NT2/D1 (cell line): ENCODE measurements at regions not wholly inside any gene's neighbourhood (a gene's known extent, or its start where the extent isn't known, plus 50 kb on each side); places are given as distances from the start of the nearest gene placed in this dataset.

Experiments
- YY1 ChIP-seq: IDR thresholded peaks from 2 replicates; pipeline ENCODE4 v1.6.1; 2011; ENCODE audit not compliant: insufficient read length, insufficient read depth
- ZNF274 ChIP-seq: IDR thresholded peaks from 2 replicates; pipeline ENCODE4 v1.6.1; 2011; ENCODE audit warnings: mild to moderate bottlenecking, low read depth, low read length

DNA sequence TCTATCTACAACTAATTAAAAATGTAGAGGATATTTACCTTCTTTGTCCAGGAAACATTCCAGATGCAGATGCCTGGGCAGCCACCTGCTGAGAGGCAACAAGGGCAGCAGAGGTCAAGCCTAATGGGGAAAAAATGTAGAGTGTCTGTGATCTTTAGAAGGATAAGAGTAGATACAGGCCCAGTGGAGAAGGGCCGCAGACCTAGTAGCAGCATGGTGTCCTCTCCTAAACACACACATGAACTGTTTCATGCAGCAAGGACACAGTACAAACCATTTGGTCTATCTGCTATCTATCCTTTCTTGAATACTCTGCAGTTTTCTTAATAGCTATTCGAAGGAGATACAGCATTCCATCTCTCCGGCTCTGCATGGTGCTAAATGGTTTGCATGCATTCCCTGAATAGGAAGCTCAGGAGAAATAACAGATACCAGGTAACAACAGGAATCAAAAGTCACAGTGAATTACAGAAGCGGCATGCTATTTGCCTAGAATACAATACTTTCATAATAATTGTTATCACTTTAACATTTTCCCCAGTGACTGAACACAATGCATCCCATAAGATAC lies 107.3 kb downstream of the ZNF608 start:
- no peak for TF ChIP-seq YY1
- TF ChIP-seq ZNF274 = no peak
